K562 (cell line): ENCODE measurements at regions not wholly inside any gene's neighbourhood (a gene's known extent, or its start where the extent isn't known, plus 50 kb on each side); places are given as distances from the start of the nearest gene placed in this dataset.

Experiments used
- ATAC-seq: fragments of 200-7000 bp; cut with Tn5 transposase; 3 replicates; pipeline ENCODE4 v1.9.1; 2020; ENCODE audit warnings: moderate library complexity
- BruUV-seq: library from RNA; stranded (reverse); fragments of 400-500 nt; replicated peaks from 2 replicates; lab custom pipeline; 2021; lab: Mats Ljungman, UMichigan
- CTCF ChIA-PET: fragments of 300-600 bp; formaldehyde crosslinking; extraction: SDS; loops from one replicate; lab custom pipeline; 2021; ENCODE audit warnings: low intra/inter-chr PET ratio; lab: Yijun Ruan, JAX
- POLR2A ChIA-PET: fragments of 300-600, 350-650 bp; sonication (Branson Sonifier 250); formaldehyde crosslinking; extraction: SDS; loops from one replicate; lab custom pipeline; 2021; ENCODE audit warnings: antibody characterized with exemption, inconsistent platforms; lab: Yijun Ruan, JAX
- DNase-seq, 4 experiments: peaks; one replicate each; pipeline versions ENCODE4 v3.0.0 to v3.0.0-alpha.2; 2011 to 2018; ENCODE audit warnings: low spot score in 3 of 4, mixed read lengths in 3 of 4; ENCODE audit errors: extremely low read depth in 1 of 4
- FAIRE-seq: peaks from 2 replicates; lab custom pipeline; 2011; peaks lifted over from hg19 to GRCh38; lab: Jason Lieb, UNC
- H2AFZ ChIP-seq: 2 replicates; pipeline ENCODE4 v1.6.0; 2011; ENCODE audit warnings: low read depth, low read length, control low read depth, inconsistent platforms
- H3K27ac ChIP-seq: fragments of 200-600 bp; 3 replicates; pipeline ENCODE4 v1.8.0; 2011; ENCODE audit warnings: low read depth, mild to moderate bottlenecking, control low read depth, inconsistent platforms, low read length, moderate library complexity, mixed read lengths; ENCODE audit errors: extremely low read depth
- H3K27me3 ChIP-seq, 2 experiments: fragments of 300-600 bp in 1 of 2; 2 replicates in 1 of 2; 3 replicates in 1 of 2; pipeline versions ENCODE4 v1.6.0 to v1.8.0; 2011; ENCODE audit warnings: inconsistent platforms in 2 of 2, low read length in 2 of 2, mild to moderate bottlenecking in 1 of 2, mixed read lengths in 1 of 2, moderate library complexity in 1 of 2; ENCODE audit not compliant: control insufficient read depth in 2 of 2, insufficient read depth in 2 of 2
- H3K36me3 ChIP-seq: fragments of 300-600 bp; 3 replicates; pipeline ENCODE4 v1.8.0; 2011; ENCODE audit warnings: mild to moderate bottlenecking, low read length, inconsistent platforms; ENCODE audit not compliant: control insufficient read depth, insufficient read depth
- H3K4me1 ChIP-seq, 2 experiments: fragments of 200-600 bp in 1 of 2; replicated peaks in 1 of 2; 2 replicates in 1 of 2; 3 replicates in 1 of 2; pipeline versions ENCODE4 v1.5.1 to v1.8.0; 2011; ENCODE audit warnings: inconsistent platforms in 2 of 2, low read length in 2 of 2, mild to moderate bottlenecking in 1 of 2, mixed read lengths in 1 of 2, moderate library complexity in 1 of 2; ENCODE audit not compliant: control insufficient read depth in 2 of 2, insufficient read depth in 2 of 2
- H3K4me2 ChIP-seq: 2 replicates; pipeline ENCODE4 v1.6.1; 2011; ENCODE audit warnings: low read length, control low read depth, inconsistent platforms, mixed read lengths; ENCODE audit not compliant: insufficient read depth
- H3K4me3 ChIP-seq: fragments of 200-600 bp; sonication (generic), shearing (Covaris generic); 2 replicates; pipeline ENCODE4 v1.5.1; 2016; ENCODE audit warnings: control low read depth, inconsistent platforms
- H3K79me2 ChIP-seq: fragments of 200-600 bp; 3 replicates; pipeline ENCODE4 v1.8.0; 2011; ENCODE audit warnings: low read length, inconsistent platforms; ENCODE audit not compliant: control insufficient read depth, insufficient read depth
- H3K9ac ChIP-seq, 2 experiments: 2 replicates each; pipeline versions ENCODE4 v1.6.0 to v1.6.1; 2011; ENCODE audit warnings: low read depth in 2 of 2, low read length in 2 of 2, control low read depth in 1 of 2, inconsistent platforms in 1 of 2, mild to moderate bottlenecking in 1 of 2, mixed read lengths in 1 of 2; ENCODE audit not compliant: insufficient read depth in 1 of 2
- H3K9me1 ChIP-seq: one replicate; pipeline ENCODE4 v1.6.0; 2011; ENCODE audit warnings: inconsistent platforms, mild to moderate bottlenecking, low read length, moderate library complexity; ENCODE audit not compliant: control insufficient read depth, insufficient read depth
- H3K9me3 ChIP-seq: replicated peaks from 2 replicates; pipeline ENCODE4 v1.5.1; 2011; ENCODE audit warnings: low read depth, low read length, inconsistent platforms; ENCODE audit not compliant: control insufficient read depth, insufficient read depth
- H4K20me1 ChIP-seq: replicated peaks from 2 replicates; pipeline ENCODE4 v1.6.1; 2011; ENCODE audit warnings: low read length, inconsistent platforms, mixed read lengths; ENCODE audit not compliant: control insufficient read depth, insufficient read depth
- NFATC3 ChIP-seq: fragments of 450-650 bp; IDR thresholded peaks from 2 replicates; pipeline ENCODE4 v1.6.1; 2017; ENCODE audit warnings: mild to moderate bottlenecking
- ZNF586 ChIP-seq: fragments of 450-650 bp; formaldehyde crosslinking; conservative IDR thresholded peaks from 2 replicates; pipeline ENCODE4 v1.4.0; 2020; ENCODE audit warnings: mild to moderate bottlenecking, moderate library complexity
- WGBS: fragments of 100-300 bp; shearing (Covaris generic); methylation state at CpG from one replicate; pipeline ENCODE4 v1.1.6; 2016; ENCODE audit warnings: low coverage, mixed read lengths; ENCODE audit not compliant: insufficient coverage; ENCODE audit errors: missing lambda C conversion rate; 5-methylcytosine and 5-hydroxymethylcytosine counted together
- in situ Hi-C: fragments of 300-500 bp; cut with MboI; formaldehyde crosslinking; loops from 4 replicates; pipeline ENCODE4 v1.15.0; 2018; ENCODE audit warnings: inconsistent platforms, mixed read lengths
- intact Hi-C: fragments of 100-400 bp; cut with micrococcal nuclease; formaldehyde crosslinking; loops from 2 replicates; pipeline ENCODE4 v1.14.2; 2022
- TF ChIP-seq, protein P1 (sequence below): fragments of 450-650 bp; IDR thresholded peaks from 2 replicates; pipeline ENCODE4 v1.7.0; 2016; ENCODE audit warnings: borderline replicate concordance

DNA sequence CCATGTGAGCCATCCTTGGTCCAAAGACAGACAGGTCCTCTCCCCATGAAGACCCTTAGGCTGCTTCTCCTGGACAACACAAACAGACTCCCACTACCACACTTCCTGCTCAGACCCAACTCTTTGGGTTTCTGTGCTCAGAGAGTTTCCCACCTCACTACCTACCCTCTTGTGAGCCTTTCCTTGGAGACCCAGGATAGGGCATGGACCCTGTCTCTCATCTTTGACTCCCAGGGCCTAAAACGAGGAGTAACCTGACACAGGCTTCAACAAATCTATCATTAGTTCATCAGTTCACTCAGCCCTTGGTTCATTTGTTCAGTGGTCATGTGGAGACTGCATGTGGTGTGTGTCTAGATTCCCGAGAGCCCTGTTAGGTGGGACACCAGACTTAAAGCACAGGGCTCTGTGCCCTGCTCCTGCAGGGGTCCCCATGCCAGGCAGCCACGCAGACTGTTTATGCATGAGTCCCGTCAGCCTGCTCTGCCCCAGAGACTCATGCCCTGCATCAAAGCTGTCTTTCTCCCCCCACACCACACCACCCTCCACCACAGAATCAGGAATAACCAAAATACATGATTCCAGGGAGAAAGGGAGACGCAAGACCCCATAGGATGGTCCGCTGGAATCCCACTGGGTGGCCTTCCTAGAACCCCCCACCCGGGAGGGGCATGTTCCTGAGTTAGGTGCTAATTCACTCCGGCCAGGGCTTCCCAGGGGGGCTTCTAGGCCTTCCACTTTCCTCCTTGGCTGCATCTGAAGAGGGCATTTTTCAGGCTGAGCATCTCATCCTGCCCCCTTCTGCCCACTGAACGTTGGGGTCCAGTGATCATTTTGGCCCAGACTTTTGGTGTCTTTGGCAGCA lies 100.2 kb upstream of the TEX51 start:
- Histone ChIP-seq H3K4me1 (no peaks in the 10 kb centered on the region), H2AFZ (no peak overlapping the region), H3K9ac (no peak overlapping the region), H3K27me3 (peaks cover 17 to 39% of the 10 kb centered on the region in 2 experiments; a peak in 4 of 5 replicates), H3K9me3 (no peaks in the 10 kb centered on the region), H3K79me2 (no peaks in the 10 kb centered on the region), H3K4me2 (no peak overlapping the region), H3K36me3 (no peaks in the 10 kb centered on the region), H4K20me1 (no peaks in the 10 kb centered on the region; the same call in 1 of the 2 replicates), H3K27ac (no peak overlapping the region), H3K9me1 (no peaks in the 10 kb centered on the region), H3K4me3 (no peak overlapping the region)
- WGBS, result 2% methylated on average over 8 of the region's 9 CpGs
- no peak for ATAC-seq
- no TSS peak for BruUV-seq
- POLR2A ChIA-PET, result interaction anchor here (0.5 kb wide), 1 partner anchor 97 kb away, joined by 5 read pairs; no protein-coding TSS in a partner anchor
- CTCF ChIA-PET, result no interaction called here
- no peak for FAIRE-seq
- DNase-seq, result no peak
- TF ChIP-seq, protein P1, sequence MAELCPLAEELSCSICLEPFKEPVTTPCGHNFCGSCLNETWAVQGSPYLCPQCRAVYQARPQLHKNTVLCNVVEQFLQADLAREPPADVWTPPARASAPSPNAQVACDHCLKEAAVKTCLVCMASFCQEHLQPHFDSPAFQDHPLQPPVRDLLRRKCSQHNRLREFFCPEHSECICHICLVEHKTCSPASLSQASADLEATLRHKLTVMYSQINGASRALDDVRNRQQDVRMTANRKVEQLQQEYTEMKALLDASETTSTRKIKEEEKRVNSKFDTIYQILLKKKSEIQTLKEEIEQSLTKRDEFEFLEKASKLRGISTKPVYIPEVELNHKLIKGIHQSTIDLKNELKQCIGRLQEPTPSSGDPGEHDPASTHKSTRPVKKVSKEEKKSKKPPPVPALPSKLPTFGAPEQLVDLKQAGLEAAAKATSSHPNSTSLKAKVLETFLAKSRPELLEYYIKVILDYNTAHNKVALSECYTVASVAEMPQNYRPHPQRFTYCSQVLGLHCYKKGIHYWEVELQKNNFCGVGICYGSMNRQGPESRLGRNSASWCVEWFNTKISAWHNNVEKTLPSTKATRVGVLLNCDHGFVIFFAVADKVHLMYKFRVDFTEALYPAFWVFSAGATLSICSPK, result no peak
- TF ChIP-seq ZNF586, result no peak
- no peak for TF ChIP-seq NFATC3
- intact Hi-C loops (no loop called here), in situ Hi-C loops (loop anchor here (25.0 kb wide), 1 partner anchor 536 kb away; no protein-coding TSS in a partner anchor)
